T47D (cell line): ENCODE measurements at regions not wholly inside any gene's neighbourhood (a gene's known extent, or its start where the extent isn't known, plus 50 kb on each side); places are given as distances from the start of the nearest gene placed in this dataset.

Source experiments
- DNase-seq, 2 experiments: peaks; one replicate each; pipeline versions ENCODE4 v3.0.0 to v3.0.0-alpha.2; 2011 to 2012; ENCODE audit warnings: low read depth in 1 of 2, low spot score in 1 of 2
- JUND ChIP-seq: IDR thresholded peaks from 2 replicates; pipeline ENCODE4 v1.6.1; 2012; ENCODE audit warnings: low read depth
- in situ Hi-C: cut with HindIII; loops from 2 replicates; pipeline ENCODE4 v1.10.0; 2016; ENCODE audit warnings: low sequenced_read_pairs, low pct_unique_long_range_greater_than_20kb

- in situ Hi-C loops, result no loop called here
- no peak for DNase-seq
- no peak for TF ChIP-seq JUND
Observed at GRCh38 chr6:6884193-6884627, 223.6 kb upstream of the RREB1 start.

DNA sequence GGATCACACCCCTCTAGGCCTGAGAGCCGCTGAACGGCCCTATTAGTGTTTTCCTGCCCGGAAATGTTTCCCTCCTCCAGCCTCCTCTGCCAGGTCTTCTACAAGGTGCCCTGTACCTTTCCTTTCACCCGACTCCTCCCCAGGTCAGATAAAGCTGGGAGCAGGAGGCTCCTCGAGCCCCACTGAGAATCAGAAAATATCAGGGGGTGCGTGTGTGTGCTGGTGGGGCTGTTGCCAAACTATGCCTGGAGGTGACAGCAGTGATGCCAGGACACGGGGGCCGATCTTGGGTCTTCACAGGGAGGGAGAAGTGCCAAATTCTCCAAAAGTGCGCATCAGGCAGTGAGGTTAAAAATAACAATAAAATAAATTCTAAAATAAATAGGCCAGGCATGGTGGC is 222.8 kb upstream of the RREB1 start:
- DNase-seq, result no peak
- in situ Hi-C loops, result no loop called here
- TF ChIP-seq JUND, result no peak

DNA sequence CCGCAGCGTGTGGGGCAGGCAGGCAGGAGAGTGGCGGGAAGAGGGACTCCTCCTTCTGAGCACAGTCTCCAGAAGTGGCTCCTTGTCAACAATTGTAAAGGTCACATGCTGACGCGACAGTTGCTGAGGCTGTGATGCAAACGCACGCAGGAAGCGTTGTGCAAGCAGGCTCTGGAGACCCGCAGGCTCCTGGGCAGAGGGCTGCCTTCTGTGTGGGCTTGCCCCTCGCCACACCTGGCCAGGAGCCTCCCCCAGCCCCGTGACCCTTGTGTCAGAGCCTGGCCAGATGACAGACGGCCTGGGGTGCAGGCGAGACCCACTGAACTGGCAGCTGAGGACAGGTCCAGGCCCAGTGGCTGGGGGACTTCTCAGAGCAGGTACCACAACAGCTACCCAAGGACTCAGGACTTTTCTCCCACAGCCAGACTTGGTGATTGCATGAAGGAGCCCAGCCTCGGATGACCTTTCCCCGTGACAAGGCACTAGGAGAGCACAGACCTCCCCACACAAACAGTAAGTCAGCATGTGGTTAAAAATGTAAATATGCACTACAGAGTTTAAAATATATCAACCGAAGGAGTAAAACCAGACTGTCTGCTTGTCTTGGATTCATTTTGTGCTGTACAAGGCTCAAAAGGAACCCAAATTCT is 222.1 kb upstream of the RREB1 start:
- in situ Hi-C loops, result no loop called here
- TF ChIP-seq JUND, result no peak
- no peak for DNase-seq

DNA sequence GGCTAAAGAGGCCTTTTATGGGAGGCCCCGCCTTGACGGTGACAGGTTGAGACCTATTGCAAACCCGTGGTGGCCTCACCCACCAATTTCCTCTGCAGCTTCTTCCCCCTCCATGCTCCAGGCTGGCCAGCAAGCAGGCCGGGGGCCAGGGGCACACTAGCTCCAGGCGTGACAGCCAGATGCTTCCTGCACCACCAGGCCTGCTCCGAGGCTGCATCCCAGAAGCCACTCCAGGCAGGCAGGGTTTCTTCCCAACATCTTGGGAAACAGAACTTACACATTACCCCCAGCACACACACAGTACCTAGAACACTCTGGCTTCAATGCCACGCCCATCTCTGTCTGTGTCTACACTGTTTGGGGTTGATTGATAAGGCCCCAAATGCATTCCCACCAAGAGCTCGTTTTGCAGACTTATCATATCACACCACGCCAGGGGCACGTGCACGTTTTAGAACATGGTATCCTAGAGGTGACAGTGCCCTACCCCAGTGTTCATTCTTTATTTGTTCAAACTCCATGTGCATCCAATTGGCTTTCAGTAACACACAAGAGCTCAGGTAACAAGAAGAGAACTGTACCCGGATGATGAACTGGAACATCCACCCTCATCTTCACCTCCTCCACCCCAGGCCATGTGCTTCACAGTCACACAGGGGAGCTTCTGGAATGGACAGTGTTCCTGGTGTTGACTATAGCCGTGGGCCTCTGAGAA is 221.4 kb upstream of the RREB1 start:
- in situ Hi-C loops, result no loop called here
- no peak for TF ChIP-seq JUND
- no peak for DNase-seq

- no peak for TF ChIP-seq JUND
- in situ Hi-C loops, result no loop called here
- DNase-seq, result no peak
Observed at GRCh38 chr6:6886886-6887285, 220.9 kb upstream of the RREB1 start.

GRCh38 chr6:6889601-6890000 is 218.2 kb upstream of the RREB1 start:
- no peak for TF ChIP-seq JUND
- DNase-seq, result no peak
- in situ Hi-C loops, result no loop called here

DNA sequence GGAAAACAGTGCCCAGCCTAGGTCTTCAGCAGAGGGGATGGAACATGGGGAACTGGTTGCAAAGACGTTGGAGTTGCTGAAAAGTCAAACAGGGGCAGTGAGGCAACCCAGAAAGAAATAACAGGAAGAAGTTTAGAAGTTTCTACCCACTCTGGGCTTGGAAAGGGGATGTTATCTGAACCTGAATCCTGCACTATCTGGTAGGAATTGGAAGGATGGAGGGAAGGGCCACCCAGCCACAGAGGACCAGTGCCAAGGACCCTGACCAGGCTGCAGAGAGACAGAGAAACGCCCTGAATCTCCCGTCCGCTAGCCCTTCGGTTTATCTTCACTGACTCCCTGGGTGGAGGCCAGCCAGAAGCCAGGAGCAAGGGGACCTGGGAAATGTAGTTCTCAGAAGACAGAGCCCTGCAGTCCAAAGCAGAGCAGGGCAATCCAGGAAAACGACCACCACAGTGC is 217.3 kb upstream of the RREB1 start:
- TF ChIP-seq JUND, result no peak
- in situ Hi-C loops, result no loop called here
- peak in 1 of 2 experiments; percentile 29 for DNase-seq

- DNase-seq, result peak in 1 of 2 experiments; percentile 41
- in situ Hi-C loops, result no loop called here
Observed at GRCh38 chr6:6891125-6891721, 216.5 kb upstream of the RREB1 start.

GRCh38 chr6:6891949-6892461 is 215.8 kb upstream of the RREB1 start:
- no peak for DNase-seq
- TF ChIP-seq JUND, result no peak
- in situ Hi-C loops, result no loop called here

More at GRCh38 chr6:6891125-6891721, 216.5 kb upstream of the RREB1 start:
- no peak for TF ChIP-seq JUND

DNA sequence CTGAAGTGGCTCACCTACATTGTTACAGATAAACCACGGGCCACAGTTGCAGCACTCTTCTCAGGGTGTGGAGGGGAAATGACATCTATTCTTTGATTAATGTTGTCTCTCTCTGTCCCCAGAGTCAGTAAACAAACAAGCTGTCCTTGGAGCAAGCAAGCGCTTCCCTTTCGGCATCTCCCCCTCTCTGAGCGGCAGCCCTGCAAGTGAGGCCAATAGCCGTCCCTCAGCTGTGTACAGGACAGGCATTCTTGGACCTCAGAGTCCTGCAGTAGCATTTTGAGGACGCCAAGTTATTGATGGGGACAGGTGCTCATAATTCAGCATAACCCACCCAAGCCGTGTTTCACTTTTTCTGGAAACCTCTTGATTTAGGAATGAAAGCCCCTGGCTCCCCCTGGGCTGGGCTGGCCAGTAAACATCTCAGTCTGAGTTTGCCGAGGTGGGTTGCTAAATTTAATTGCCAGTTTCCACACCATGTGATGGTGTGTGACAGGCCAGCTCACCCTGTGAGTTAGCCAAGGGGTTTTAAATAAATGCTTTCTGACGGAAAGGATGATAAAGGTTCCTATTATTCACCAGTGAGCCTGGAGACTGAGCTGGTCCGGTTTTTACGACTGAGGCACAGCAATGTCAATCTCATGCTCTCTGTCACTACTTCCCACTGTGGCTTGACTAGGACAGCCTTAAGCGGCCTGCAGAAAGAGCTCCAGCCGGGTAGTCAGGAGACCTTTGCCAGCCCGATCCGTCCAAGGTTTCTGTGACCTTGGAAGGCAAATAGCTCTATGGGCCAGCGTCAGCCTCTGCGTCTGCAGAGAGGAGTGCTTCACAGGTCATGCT is 214.8 kb upstream of the RREB1 start:
- DNase-seq, result no peak
- no peak for TF ChIP-seq JUND
- in situ Hi-C loops, result no loop called here

DNA sequence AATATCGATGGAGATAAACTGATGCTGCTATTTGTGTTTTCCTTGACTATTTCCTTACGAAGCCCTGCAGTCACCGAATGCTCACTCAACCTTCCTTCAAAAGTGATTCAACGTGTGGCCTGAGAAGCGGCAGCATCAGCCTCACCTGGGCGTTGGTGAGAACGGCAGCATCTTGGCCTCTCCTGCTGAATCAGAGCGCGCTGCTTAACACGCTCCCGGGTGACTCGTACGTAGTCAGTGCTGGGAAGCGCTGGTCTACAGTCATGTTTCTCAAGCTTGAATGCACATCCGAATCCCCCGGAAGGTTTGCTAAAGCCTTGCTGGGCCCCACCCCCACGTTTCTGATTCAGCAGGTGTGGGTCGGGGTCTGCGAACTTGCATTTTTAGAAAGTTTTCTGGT is 214.1 kb upstream of the RREB1 start:
- in situ Hi-C loops, result no loop called here
- no peak for TF ChIP-seq JUND
- DNase-seq, result no peak

GRCh38 chr6:6895929-6896328 is 211.8 kb upstream of the RREB1 start:
- TF ChIP-seq JUND, result no peak
- in situ Hi-C loops, result no loop called here
- no peak for DNase-seq
